Head of caudate nucleus (tissue), 42 donors: ENCODE measurements at regions not wholly inside any gene's neighbourhood (a gene's known extent, or its start where the extent isn't known, plus 50 kb on each side); places are given as distances from the start of the nearest gene placed in this dataset.

Experiments used
- DNase-seq, 42 donors: peaks; one replicate each; pipeline versions ENCODE4 v3.0.0 to v3.0.0-alpha.2; 2020 to 2021; ENCODE audit warnings: mixed read lengths in 7 of 42
- intact Hi-C: fragments of 100-400 bp; cut with DNase I; formaldehyde crosslinking; loops from one replicate; pipeline ENCODE4 v1.15.0; 2022

DNA sequence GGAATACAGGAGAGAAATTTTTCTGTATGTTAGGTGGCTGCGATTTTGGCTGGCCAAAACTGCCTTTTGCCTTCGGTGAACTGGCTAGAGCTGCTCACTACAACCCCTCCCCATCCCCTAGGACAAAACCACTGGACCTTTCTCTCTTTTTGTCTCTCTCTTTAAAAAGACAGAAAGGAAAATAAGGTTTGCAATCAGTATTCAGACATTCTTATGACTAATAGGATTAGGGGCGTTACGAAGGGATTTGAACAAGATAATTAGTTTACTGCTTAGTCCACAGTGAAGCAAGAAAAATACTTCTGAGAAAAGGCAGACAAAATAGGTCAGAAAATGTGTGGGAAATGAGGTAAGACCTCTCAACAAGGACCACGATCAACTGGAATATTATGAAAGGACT lies 180.4 kb downstream of the SLIT2 start:
- intact Hi-C loops = loop anchor here (10.0 kb wide), 1 partner anchor 103 kb away; no protein-coding TSS in a partner anchor
- DNase-seq = no peak

DNA sequence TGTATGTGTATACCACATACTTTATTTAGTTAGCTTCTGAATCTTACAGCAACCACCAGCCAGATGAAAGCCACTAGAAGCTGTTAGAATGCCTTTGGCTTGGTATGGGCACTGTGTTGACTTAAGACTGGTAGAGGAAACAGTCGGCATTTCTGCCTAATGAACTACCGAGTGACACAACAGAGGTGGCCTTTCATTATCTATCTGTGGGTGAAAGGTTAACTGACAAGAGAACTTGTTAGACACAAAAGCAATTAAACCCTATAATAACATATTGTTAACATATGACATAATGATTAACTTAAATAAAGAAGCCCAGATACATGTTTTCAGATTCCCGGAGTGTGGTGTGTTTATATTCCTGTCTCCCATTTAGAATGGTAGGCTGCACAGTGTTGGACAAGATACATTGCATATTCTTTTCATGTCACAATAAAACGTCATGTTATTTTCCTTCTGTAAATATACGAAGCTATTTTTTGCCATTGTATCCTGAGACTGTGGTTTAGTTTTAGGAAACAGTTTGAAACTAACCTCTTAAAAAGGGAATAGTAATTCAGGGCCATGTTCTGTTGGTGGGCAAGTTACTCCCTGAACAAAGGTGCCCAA lies 181.5 kb downstream of the SLIT2 start:
- intact Hi-C loops = loop anchor here (10.0 kb wide), 1 partner anchor 102 kb away; no protein-coding TSS in a partner anchor
- DNase-seq = no peak

DNA sequence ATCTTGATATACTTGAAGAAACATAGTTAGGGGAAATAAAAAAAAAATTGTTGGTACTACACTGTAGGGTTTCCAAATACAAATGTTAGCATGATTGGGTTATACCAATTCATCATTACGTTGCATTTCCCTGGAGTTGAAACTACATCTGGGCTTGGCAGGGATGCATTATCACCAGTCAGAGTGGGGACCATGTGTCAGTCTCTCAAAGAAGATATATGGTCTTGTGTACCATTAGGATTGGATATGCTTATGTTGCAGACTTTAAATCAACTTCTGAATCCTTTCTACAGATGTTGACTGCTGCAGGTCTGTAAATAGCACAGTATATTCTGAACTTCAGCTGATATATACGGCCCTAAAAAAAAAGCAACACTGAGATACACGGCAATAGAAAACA lies 188.5 kb downstream of the SLIT2 start:
- DNase-seq = no peak
- intact Hi-C loops = no loop called here

DNA sequence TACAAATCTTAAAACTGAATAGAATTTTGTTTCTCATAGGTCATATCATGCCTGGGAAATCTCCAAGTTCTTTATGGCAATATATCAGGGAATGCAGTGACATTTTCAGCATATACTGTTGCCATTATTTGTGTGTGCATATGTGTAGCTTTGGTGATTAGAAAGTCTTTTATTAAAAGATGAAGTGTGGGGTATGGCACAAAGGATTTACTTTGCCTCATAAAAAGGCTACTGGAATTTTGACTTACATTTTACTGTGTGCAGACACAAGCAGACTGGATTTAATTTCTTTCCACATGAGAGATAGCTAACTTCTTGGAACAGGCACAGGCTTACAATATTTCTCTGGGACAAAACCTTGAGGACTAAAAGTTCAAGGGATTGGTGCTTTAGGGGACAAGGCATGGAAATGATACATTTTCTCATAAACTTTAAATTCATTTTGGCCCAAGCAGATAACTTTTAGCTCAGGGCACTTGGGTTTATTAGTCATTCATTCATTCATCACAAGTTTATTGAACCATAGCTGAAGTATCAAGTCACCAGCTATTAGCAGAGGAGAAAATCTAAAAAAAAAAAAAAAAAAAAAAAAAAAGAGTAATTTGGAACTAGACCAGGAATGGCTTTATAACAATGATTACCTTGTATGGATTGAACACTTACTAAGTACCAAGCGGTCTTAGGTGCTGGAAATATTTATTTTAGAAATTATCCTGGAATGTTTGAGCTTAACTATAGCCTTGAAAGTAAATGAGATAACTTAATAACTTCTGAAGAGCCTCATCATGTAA lies 191.5 kb downstream of the SLIT2 start:
- intact Hi-C loops = no loop called here
- DNase-seq = no peak

DNA sequence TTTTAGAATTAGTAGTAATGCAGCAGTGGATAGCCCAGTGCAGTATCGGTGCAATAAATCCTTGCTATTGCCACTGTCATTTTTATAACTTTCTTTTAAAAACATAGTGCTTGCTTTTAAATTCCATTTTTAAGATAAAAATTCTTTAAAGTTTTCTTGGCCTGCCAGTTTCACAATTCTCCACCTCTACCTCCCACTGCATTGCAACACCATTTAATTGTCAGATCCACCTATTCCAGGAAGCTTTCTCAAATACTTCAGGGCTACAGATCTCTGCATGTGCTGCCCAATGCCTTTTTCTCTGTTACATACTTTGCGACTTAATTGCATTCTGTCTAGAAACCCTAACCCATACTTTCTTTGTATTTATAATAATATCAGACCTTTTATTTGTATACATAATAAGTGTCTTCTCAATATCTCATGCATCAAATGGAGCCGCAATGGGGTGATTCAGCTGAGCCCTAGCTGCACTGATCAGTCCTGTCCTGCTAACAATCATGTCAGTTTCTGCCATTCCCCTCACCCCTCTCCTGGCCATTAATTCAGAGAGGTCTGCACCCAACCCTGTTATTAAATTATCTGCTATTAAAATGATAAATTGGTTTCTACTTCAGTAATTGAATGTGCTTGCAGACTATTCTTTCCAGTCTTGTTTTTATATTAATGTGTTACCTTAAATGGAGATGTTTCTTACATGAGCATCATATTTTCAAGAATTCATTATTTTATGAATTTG lies 193.1 kb downstream of the SLIT2 start:
- intact Hi-C loops = no loop called here
- no peak for DNase-seq

DNA sequence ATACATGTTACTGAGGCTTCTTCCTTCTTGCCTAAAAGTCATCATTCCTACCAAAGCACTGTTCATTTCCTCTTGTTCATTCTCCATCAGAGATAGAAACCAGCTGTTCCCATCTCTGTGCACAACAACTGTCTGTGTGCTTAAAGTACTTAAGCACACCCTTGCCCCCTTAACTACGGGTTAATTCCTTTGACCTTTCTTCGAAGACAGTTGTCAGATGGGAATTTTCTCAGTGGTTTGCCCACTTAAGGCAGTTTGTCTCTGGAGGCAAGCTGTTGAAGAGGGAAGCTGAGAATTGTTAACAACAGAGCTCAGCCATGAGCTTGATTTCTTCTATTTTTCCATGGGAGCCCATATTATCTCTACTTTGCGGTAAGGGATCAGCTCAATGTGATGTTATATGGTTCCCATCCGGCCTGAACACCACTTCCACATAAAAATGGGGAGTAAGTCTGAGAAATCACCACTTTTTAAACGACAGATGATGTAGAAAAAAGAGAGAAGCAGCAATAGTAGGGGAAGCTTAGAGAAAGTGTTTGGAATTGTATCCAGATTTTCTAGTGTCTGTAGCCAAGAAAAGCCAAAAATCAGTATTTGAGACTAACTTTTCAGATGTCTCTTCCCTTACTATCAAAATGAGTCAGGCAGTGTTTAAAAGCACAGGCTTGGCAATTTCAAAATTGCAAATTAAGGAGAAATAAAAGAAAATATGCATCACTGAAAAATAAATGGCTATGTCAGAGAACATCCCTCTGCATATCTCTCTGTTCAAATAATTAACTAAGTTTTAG lies 194.4 kb downstream of the SLIT2 start:
- DNase-seq = no peak
- intact Hi-C loops = no loop called here

DNA sequence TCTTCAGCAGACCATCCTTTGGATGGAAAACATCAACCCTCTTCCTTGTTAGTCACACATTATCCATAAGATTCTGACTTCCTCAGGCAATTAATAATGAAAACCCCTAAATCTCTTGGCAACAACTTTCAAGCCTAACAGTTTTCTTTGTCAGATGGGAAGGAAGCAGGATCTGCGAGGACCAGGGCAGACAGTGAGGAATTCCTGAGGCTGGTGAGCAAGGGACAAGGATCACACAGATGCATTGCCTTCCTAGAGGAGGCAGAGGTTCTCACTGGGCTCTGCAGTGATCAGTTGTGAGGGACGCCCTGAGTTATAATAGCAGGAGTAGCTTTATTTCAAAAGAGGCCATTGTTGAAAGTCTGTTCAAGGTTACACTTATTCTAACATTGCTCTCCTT lies 195.4 kb downstream of the SLIT2 start:
- intact Hi-C loops = no loop called here
- DNase-seq = no peak

GRCh38 chr4:20451986-20452385 lies 200.3 kb downstream of the SLIT2 start:
- DNase-seq = no peak
- intact Hi-C loops = no loop called here

DNA sequence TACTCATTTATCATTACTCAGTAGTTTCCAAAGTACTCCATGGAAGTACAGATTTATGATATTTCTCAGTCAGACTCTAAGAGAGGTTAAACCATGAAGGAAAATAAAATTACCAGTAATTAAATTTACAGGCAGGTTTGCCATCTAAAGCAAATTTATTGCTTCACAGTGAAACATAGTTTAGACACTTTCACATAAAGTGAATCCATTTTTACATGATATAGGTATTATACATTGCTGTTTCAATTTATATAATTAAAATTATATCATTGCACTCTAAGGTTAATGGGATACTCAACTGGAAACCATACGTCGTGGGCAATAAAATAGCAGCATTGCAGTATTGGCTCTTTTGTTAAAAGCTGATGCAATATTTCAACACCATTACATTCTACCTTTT lies 202.8 kb downstream of the SLIT2 start:
- DNase-seq = no peak
- intact Hi-C loops = no loop called here

GRCh38 chr4:20456407-20456806 lies 204.7 kb downstream of the SLIT2 start:
- no peak for DNase-seq
- intact Hi-C loops = no loop called here

GRCh38 chr4:20462426-20463175 lies 210.9 kb downstream of the SLIT2 start:
- intact Hi-C loops = no loop called here

DNA sequence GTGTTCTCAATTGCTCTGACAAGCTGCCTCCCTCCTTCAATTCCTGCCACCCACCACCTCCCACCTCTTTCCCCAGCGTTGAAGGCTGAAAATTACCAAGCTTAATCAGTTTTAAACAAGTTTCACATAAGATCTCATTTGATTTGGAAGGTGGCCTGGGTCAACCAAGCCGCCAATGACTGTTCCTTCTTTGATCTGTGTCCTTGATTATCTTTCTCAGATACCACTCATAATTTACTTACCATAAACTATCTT lies 211.4 kb downstream of the SLIT2 start:
- intact Hi-C loops = no loop called here
- DNase-seq = peak in 38 of 42 donors; percentile 7 to 80 (median 48)

More at GRCh38 chr4:20462426-20463175, 210.9 kb downstream of the SLIT2 start:
- DNase-seq = peak in 3 of 42 donors; percentile 8 to 19 (median 15)

GRCh38 chr4:20464381-20464780 lies 212.7 kb downstream of the SLIT2 start:
- peak in 33 of 42 donors; percentile 6 to 83 (median 48) for DNase-seq
- intact Hi-C loops = no loop called here

DNA sequence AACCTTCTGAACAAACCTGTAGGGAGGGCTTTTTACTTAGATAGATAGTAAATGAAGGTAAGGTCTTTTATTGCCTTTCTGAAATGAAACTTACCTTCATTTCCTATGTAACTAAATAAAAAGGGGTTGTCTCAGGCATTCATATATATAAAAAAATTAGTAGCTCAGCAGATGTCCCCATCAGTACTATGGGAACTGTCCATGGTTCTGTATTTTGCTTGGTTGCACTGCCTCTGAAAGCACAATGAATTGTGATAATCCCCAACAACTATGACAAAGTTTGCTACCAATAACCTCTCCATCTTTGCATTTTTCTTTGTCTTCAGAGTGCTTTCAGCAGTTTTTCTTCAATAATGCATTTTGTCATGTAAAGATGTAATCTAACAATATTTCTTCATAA lies 222.4 kb downstream of the SLIT2 start:
- no peak for DNase-seq
- intact Hi-C loops = no loop called here

- no peak for DNase-seq
- intact Hi-C loops = no loop called here
These were observed 221.8 kb upstream of the PACRGL start for GRCh38 chr4:20478412-20478811.

- intact Hi-C loops = no loop called here
- DNase-seq = no peak
These were observed 219.9 kb upstream of the PACRGL start for GRCh38 chr4:20480165-20480947.

DNA sequence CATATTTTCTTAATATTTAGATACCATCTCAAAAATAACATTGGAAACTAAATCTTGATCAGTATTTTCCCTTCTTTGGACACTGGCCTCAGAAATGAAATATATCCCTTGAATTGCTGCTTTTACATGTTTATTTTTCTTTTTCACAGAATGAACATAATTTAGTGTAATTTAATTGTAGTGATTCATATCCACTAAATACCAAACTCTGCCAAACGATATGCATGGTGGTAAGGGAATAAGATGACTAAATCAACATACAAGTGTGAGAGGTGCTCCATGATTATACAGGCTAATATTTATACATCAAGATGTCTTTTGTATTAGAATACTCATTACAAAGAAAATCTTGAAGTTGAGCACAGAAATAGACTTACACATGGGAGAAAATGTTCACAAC lies 216.8 kb upstream of the PACRGL start:
- DNase-seq = no peak
- intact Hi-C loops = no loop called here

- intact Hi-C loops = no loop called here
- no peak for DNase-seq
These were observed 213.8 kb upstream of the PACRGL start for GRCh38 chr4:20486433-20486832.
